ENCODE measurements at regions not wholly inside any gene's neighbourhood (a gene's known extent, or its start where the extent isn't known, plus 50 kb on each side); places are given as distances from the start of the nearest gene placed in this dataset.

DNA sequence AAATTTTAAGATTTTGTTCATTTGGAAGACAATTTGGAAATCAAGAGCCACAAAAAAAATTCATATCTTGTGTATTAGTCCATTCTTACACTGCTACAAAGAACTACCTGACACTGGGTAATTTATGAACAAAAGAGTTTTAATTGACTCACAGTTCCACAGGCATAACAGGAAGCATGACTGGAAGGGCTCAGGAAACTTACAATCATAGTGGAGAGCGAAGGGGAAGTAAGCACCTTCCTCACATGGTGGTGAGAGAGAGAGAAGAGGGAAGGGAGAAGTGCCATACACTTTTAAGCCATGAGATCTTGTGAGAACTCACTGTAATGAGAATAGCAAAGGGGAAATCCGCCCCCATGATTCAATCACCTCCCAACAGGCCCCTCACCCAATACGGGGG lies 274.4 kb downstream of the KCNN2 start:
- H3K27me3 Mint-ChIP-seq: no peaks in the 10 kb centered on the region
- H3K4me1 Mint-ChIP-seq: no peaks in the 10 kb centered on the region
- H3K9me3 Mint-ChIP-seq: no peaks in the 10 kb centered on the region
- no peaks in the 10 kb centered on the region for H3K36me3 Mint-ChIP-seq (ENCODE audit: low read depth)
- DNase-seq: no peak
- H3K4me3 Mint-ChIP-seq: no peak overlapping the region
- intact Hi-C loops (cut with micrococcal nuclease): no loop called here
- no peak overlapping the region for H3K27ac Mint-ChIP-seq

DNA sequence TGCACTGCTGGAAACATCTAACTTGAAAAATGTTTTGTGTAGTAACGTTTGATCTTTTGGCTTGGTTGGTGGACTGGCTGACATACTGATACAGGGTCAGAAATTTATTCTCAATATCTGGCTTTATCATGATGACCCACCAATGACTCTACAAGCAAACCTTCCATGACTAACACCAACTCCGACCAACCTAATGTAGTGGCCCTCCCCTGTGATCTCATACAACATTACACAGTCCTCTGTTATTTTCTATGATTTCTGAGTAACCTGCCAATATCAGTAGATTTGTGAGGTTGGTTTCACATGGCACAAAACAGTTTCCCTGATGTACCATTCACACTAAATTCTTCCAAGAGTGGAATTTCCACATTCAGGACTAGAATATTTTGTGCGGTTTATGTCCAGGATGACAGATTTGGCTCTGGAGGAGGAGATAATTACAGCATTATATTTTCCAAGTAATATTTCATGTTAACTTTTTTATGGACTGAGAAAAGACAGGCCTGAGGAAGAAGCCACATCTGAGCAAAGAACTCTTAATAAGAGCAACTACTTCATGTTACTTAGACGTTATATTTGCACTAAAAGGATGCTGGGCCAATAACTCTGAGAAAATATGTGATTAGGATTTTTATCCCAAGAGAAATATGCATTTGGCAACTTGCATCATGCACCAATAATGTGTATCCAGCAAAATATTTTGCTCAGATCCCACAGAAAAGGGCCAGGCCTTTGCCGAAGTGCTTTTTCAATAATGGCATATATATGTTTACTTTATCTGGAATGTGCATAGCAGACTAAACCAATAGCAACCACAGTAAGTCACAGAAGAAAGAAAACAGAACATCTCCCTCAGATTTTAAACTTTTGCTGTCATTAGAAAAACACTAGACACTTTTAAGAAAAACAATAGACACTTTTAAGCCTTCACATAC lies 273.4 kb downstream of the KCNN2 start:
- H3K4me1 Mint-ChIP-seq: no peaks in the 10 kb centered on the region
- H3K27ac Mint-ChIP-seq: no peak overlapping the region
- DNase-seq: no peak
- intact Hi-C loops (cut with micrococcal nuclease): no loop called here
- H3K36me3 Mint-ChIP-seq (ENCODE audit: low read depth): no peaks in the 10 kb centered on the region
- no peak overlapping the region for H3K4me3 Mint-ChIP-seq
- H3K9me3 Mint-ChIP-seq: no peaks in the 10 kb centered on the region
- H3K27me3 Mint-ChIP-seq: no peaks in the 10 kb centered on the region

DNA sequence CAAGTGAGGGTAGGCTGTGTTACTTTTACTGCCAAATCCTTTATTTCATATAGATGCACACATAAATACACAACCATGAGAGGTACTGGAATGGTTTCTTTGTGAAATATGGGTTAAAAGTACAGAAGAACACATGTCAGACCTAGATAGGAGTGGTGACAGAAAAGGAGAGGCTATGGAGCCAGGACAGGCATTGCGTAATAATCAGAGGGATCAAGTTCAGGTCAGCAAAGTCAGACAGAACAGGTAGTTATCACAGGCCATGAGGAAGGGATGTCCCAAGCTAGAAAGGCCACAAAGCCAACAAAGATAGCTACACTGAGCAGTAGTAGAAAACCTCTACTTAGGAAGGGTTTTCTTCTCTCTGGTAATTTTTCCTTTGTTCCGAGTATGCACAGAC lies 272.6 kb downstream of the KCNN2 start:
- Mint-ChIP-seq H3K36me3 (ENCODE audit: low read depth) (no peaks in the 10 kb centered on the region), H3K27me3 (no peaks in the 10 kb centered on the region), H3K4me1 (no peaks in the 10 kb centered on the region), H3K4me3 (no peak overlapping the region), H3K27ac (no peak overlapping the region), H3K9me3 (no peaks in the 10 kb centered on the region)
- intact Hi-C loops (cut with micrococcal nuclease): no loop called here
- no peak for DNase-seq

DNA sequence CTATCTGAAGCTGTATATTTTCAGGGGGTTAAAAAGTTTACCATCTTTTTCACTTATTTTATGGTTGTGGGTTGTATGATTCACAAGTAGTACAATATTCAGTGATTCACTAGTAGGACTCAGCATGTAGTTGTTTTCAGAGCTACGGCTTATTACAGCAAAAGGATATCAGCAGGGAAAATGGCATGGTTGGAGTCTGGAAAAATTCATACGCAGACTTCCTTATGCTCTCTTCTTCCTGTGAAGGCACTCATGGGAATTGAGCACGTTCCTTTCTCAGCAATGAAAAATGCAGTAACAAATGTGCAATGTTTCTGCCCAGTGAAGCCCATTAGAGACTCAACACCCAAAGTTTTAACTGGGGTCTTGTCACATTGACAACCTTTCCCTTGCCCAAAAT lies 250.5 kb downstream of the KCNN2 start:
- Mint-ChIP-seq H3K36me3 (ENCODE audit: low read depth) (no peaks in the 10 kb centered on the region), H3K4me1 (no peaks in the 10 kb centered on the region), H3K9me3 (peaks cover 16% of the 10 kb centered on the region), H3K4me3 (no peak overlapping the region), H3K27ac (no peak overlapping the region), H3K27me3 (no peaks in the 10 kb centered on the region)
- intact Hi-C loops (cut with micrococcal nuclease): no loop called here
- no peak for DNase-seq

DNA sequence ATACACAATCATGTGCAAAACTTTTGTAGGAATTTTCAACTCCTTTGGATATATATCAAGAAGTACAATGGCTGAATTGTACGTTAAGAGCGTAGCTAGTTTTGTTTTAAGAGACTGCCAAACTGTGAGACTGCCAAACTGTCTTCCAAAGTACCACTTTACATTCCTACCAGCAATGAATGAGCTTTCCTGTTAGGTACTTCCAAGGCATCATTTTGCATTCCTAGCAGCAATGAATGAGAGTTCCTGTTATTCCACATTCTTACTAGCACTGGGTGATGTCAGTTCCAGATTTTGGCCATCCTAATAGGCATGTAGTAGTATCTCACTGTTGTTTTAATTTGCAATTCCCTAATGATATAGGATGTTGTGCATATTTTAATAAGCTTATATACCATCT lies 219.3 kb downstream of the KCNN2 start:
- Mint-ChIP-seq H3K27me3 (no peaks in the 10 kb centered on the region), H3K4me3 (no peak overlapping the region), H3K27ac (no peak overlapping the region), H3K36me3 (ENCODE audit: low read depth) (no peaks in the 10 kb centered on the region), H3K9me3 (no peaks in the 10 kb centered on the region), H3K4me1 (no peaks in the 10 kb centered on the region)
- intact Hi-C loops (cut with micrococcal nuclease): no loop called here
- DNase-seq: no peak

DNA sequence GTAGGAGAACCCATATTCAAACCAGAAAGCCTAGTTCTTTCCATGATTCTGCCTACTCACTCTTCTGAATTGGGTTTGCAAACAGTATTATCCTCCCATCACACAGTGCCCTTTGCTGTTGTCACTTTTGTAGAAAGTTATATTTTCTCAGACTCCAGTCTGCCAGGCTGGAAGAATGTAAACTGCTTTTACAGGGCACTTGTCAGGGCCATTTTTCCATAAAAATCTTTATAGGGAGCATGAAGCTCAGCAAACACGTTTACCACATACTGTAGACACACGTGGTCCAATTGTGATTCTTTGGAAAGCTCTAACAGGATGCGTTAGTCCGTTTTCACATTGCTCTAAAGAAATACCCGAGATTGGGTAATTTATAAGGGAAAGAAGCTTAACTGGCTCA lies 204.0 kb downstream of the KCNN2 start:
- Mint-ChIP-seq H3K4me1 (no peaks in the 10 kb centered on the region), H3K4me3 (no peak overlapping the region), H3K27me3 (no peaks in the 10 kb centered on the region), H3K9me3 (peaks cover 6% of the 10 kb centered on the region), H3K27ac (no peak overlapping the region), H3K36me3 (ENCODE audit: low read depth) (no peaks in the 10 kb centered on the region)
- no peak for DNase-seq
- intact Hi-C loops (cut with micrococcal nuclease): no loop called here

DNA sequence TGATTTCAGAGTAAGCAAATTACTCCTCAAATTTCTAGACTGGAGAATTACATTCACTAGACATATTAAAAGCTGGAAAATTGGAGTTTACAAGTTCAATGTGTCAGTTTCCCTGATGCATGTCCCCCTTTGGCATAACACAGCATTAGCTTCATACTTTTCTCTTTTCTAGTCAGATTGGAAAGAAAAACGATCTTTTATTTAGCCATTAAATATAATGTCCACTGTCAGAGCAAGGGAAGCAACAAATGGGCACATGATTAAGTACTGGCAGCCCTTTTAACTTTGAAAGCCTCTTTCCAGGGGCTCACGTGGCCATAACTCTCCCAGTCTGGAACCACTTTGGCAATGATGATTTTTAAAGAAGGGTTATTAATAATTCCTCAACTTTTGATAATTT lies 203.3 kb downstream of the KCNN2 start:
- Mint-ChIP-seq H3K36me3 (ENCODE audit: low read depth) (no peaks in the 10 kb centered on the region), H3K4me3 (no peak overlapping the region)
- DNase-seq: no peak

DNA sequence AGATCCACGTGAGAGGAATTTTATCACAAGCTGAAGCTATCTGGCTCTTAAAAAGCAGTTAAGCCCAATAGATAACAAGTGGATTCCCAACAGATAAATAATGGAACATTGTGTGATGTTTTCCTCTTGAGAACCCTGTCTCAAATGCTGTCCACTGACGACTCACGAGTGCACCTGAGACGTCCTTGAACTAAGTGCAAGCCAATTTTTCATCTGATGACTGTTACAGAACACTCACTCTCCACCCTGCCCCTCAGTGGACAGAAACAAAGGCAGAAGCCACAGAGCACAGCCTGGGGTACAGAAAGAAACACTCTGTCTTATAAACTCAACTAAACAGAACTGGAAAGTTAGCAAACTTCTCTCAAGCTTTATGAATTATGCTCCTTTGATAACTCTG lies 199.5 kb downstream of the KCNN2 start:
- no peak for DNase-seq
- no peaks in the 10 kb centered on the region for H3K9me3 Mint-ChIP-seq
- H3K4me1 Mint-ChIP-seq: no peaks in the 10 kb centered on the region
- no peaks in the 10 kb centered on the region for H3K27me3 Mint-ChIP-seq
- H3K36me3 Mint-ChIP-seq (ENCODE audit: low read depth): no peaks in the 10 kb centered on the region
- H3K4me3 Mint-ChIP-seq: no peak overlapping the region
- H3K27ac Mint-ChIP-seq: no peak overlapping the region
- intact Hi-C loops (cut with micrococcal nuclease): no loop called here

More for the DNA sequence above, 203.3 kb downstream of the KCNN2 start:
- intact Hi-C loops (cut with micrococcal nuclease): no loop called here
- peaks cover 6% of the 10 kb centered on the region for H3K9me3 Mint-ChIP-seq
- H3K27me3 Mint-ChIP-seq: no peaks in the 10 kb centered on the region
- H3K27ac Mint-ChIP-seq: no peak overlapping the region
- no peaks in the 10 kb centered on the region for H3K4me1 Mint-ChIP-seq
